ENCODE measurements at regions not wholly inside any gene's neighbourhood (a gene's known extent, or its start where the extent isn't known, plus 50 kb on each side); places are given as distances from the start of the nearest gene placed in this dataset.

DNA sequence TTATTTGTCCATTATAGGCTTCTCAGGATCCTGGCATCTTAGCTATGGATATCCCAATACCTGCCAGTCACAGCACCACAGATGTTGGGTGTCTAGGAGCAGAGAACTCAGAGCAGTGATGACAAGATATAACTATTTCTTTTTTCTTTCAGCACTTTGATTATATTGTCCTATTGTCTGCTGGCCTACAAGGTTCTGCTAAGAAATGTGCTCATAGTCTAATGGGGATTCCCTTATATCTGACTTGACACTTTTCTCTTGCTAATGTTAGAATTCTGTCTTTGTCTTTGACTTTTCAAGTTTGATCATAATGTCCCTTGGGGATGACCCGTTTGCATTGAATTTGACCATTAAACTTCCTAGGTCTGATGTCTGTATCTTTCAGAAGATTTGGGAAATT is 270.4 kb downstream of the OGFRL1 start:
- Histone ChIP-seq H3K4me3 (no peak overlapping the region), H3K9me3 (no peaks in the 10 kb centered on the region), H3K27ac (no peak overlapping the region), H3K27me3 (no peaks in the 10 kb centered on the region), H3K36me3 (no peaks in the 10 kb centered on the region), H3K4me1 (no peaks in the 10 kb centered on the region)
- no peak for DNase-seq (ENCODE audit: extremely low spot score in 2 of 2)
- intact Hi-C loops (cut with DNase I): no loop called here
- TF ChIP-seq POLR2AphosphoS5 (IDR thresholded peaks at IDR 0.05; ENCODE audit: insufficient read depth in 1 of 2, low read depth in 1 of 2) (no peak), POLR2A (IDR thresholded peaks at IDR 0.05) (no peak)
- TF ChIP-seq, protein P1, sequence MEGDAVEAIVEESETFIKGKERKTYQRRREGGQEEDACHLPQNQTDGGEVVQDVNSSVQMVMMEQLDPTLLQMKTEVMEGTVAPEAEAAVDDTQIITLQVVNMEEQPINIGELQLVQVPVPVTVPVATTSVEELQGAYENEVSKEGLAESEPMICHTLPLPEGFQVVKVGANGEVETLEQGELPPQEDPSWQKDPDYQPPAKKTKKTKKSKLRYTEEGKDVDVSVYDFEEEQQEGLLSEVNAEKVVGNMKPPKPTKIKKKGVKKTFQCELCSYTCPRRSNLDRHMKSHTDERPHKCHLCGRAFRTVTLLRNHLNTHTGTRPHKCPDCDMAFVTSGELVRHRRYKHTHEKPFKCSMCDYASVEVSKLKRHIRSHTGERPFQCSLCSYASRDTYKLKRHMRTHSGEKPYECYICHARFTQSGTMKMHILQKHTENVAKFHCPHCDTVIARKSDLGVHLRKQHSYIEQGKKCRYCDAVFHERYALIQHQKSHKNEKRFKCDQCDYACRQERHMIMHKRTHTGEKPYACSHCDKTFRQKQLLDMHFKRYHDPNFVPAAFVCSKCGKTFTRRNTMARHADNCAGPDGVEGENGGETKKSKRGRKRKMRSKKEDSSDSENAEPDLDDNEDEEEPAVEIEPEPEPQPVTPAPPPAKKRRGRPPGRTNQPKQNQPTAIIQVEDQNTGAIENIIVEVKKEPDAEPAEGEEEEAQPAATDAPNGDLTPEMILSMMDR (IDR thresholded peaks at IDR 0.05): no peak

DNA sequence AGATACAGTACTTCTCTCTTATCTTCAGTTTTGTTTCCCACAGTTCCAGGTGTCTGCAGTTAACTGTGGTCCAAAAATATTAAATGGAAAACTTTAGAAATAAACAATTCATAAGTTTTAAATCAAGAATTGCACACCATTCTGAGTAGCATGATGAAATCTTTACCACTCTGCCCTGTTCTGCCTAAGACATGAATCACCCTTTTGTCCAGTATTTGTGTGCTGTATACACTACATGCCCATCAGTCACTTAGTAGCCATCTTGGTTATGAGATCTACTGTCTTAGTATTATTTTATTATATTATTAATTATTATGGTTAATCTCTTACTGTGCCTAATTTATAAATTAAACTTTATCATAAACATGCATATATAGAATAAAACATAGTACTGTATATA is 279.0 kb downstream of the OGFRL1 start:
- intact Hi-C loops (cut with DNase I): no loop called here

GRCh38 chr6:71577766-71578165 is 289.2 kb downstream of the OGFRL1 start:
- TF ChIP-seq, protein P1 (IDR thresholded peaks at IDR 0.05): no peak
- TF ChIP-seq POLR2AphosphoS5 (IDR thresholded peaks at IDR 0.05; ENCODE audit: insufficient read depth in 1 of 2, low read depth in 1 of 2) (no peak), POLR2A (IDR thresholded peaks at IDR 0.05) (no peak)
- Histone ChIP-seq H3K36me3 (no peaks in the 10 kb centered on the region), H3K4me3 (no peak overlapping the region), H3K27me3 (no peaks in the 10 kb centered on the region), H3K4me1 (no peaks in the 10 kb centered on the region), H3K9me3 (no peaks in the 10 kb centered on the region), H3K27ac (no peak overlapping the region)
- intact Hi-C loops (cut with DNase I): no loop called here
- no peak for DNase-seq (ENCODE audit: extremely low spot score in 2 of 2)

More for the DNA sequence above, 279.0 kb downstream of the OGFRL1 start:
- Histone ChIP-seq H3K9me3 (no peaks in the 10 kb centered on the region), H3K36me3 (no peaks in the 10 kb centered on the region), H3K27me3 (no peaks in the 10 kb centered on the region), H3K27ac (no peak overlapping the region), H3K4me1 (no peaks in the 10 kb centered on the region), H3K4me3 (no peak overlapping the region)
- DNase-seq (ENCODE audit: extremely low spot score in 2 of 2): no peak
- TF ChIP-seq POLR2AphosphoS5 (IDR thresholded peaks at IDR 0.05; ENCODE audit: insufficient read depth in 1 of 2, low read depth in 1 of 2) (no peak), POLR2A (IDR thresholded peaks at IDR 0.05) (no peak)
- TF ChIP-seq, protein P1 (IDR thresholded peaks at IDR 0.05): no peak

- H3K36me3 ChIP-seq: no peaks in the 10 kb centered on the region
- H3K27me3 ChIP-seq: no peaks in the 10 kb centered on the region
- H3K9me3 ChIP-seq: no peaks in the 10 kb centered on the region
- no peak for TF ChIP-seq POLR2AphosphoS5 (IDR thresholded peaks at IDR 0.05; ENCODE audit: insufficient read depth in 1 of 2, low read depth in 1 of 2)
- TF ChIP-seq, protein P1 (IDR thresholded peaks at IDR 0.05): no peak
- no peak for TF ChIP-seq POLR2A (IDR thresholded peaks at IDR 0.05)
- no peak overlapping the region for H3K27ac ChIP-seq
- H3K4me3 ChIP-seq: no peak overlapping the region
- no peak for DNase-seq (ENCODE audit: extremely low spot score in 2 of 2)
- intact Hi-C loops (cut with DNase I): no loop called here
- H3K4me1 ChIP-seq: no peaks in the 10 kb centered on the region
These were observed 291.3 kb downstream of the OGFRL1 start for GRCh38 chr6:71579902-71580301.

DNA sequence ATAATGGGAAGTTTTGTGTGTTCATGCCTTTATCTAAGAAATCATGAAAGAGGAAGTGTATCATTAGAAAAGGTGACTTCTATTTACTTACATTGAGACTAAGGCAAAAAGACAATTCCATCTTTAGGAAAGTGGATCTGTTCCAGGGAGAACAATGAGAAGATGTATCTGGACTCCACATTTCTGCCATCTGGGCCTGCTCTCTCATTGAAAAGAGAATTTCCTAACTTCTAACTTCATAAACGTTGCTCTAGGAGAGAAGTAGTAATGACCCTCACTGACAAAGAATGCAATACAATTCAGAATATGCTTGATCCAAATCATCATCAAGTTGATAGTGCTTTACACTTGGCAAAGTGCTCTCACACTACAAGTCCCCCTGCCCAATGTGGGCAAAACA is 294.2 kb downstream of the OGFRL1 start:
- no peak for DNase-seq (ENCODE audit: extremely low spot score in 2 of 2)
- Histone ChIP-seq H3K9me3 (no peaks in the 10 kb centered on the region), H3K4me3 (no peak overlapping the region), H3K27me3 (no peaks in the 10 kb centered on the region), H3K27ac (no peak overlapping the region), H3K4me1 (no peaks in the 10 kb centered on the region), H3K36me3 (no peaks in the 10 kb centered on the region)
- intact Hi-C loops (cut with DNase I): no loop called here
- TF ChIP-seq POLR2AphosphoS5 (IDR thresholded peaks at IDR 0.05; ENCODE audit: insufficient read depth in 1 of 2, low read depth in 1 of 2) (no peak), POLR2A (IDR thresholded peaks at IDR 0.05) (no peak)
- TF ChIP-seq, protein P1 (IDR thresholded peaks at IDR 0.05): no peak
